ENCODE measurements at regions not wholly inside any gene's neighbourhood (a gene's known extent, or its start where the extent isn't known, plus 50 kb on each side); places are given as distances from the start of the nearest gene placed in this dataset.

DNA sequence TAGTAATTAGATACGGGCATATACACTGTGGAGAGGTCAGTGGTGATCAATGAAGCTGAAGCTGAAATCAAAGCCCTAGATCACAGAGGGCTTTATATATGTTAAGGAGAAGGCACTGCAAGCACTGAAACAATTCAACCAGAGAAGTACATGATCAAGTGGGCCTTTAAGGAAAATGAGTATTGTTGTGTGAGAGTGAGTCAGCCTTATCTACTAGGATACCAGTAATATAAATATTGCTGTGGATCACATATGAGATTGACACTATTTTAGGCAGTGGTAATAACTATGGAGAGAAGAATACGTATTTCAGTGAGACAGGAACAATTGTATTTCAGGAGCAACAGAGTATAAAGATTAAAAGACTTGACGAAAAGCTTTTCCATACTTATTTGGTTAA, 1172.2 kb upstream of the GJE1 start:
- TF ChIP-seq FOXA3 (CRISPR knock-in tag; conservative IDR thresholded peaks at IDR 0.05 in 1 of 2, IDR thresholded peaks at IDR 0.05 in 1 of 2) (no peak), EZH2 (IDR thresholded peaks at IDR 0.05; ENCODE audit: borderline replicate concordance, low read depth, low read length) (no peak), ZFP30 (CRISPR knock-in tag; IDR thresholded peaks at IDR 0.05; ENCODE audit: borderline replicate concordance) (no peak), RBBP5 (IDR thresholded peaks at IDR 0.05; ENCODE audit: borderline replicate concordance, insufficient read depth, low read length, poor library complexity, severe bottlenecking) (no peak), MYBL2 (IDR thresholded peaks at IDR 0.05; ENCODE audit: low read depth) (no peak), MYBL2 (CRISPR knock-in tag; IDR thresholded peaks at IDR 0.05; ENCODE audit: borderline replicate concordance) (no peak), POLR2A (conservative IDR thresholded peaks at IDR 0.05) (no peak), RAD21 (CRISPR knock-in tag; conservative IDR thresholded peaks at IDR 0.05 in 1 of 2, IDR thresholded peaks at IDR 0.05 in 1 of 2) (no peak)
- TF ChIP-seq, protein P1, sequence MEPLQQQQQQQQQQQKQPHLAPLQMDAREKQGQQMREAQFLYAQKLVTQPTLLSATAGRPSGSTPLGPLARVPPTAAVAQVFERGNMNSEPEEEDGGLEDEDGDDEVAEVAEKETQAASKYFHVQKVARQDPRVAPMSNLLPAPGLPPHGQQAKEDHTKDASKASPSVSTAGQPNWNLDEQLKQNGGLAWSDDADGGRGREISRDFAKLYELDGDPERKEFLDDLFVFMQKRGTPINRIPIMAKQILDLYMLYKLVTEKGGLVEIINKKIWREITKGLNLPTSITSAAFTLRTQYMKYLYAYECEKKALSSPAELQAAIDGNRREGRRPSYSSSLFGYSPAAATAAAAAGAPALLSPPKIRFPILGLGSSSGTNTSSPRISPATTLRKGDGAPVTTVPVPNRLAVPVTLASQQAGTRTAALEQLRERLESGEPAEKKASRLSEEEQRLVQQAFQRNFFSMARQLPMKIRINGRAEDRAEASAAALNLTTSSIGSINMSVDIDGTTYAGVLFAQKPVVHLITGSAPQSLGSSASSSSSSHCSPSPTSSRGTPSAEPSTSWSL (CRISPR knock-in tag; IDR thresholded peaks at IDR 0.05; ENCODE audit: borderline replicate concordance): no peak
- TF ChIP-seq, protein P2, sequence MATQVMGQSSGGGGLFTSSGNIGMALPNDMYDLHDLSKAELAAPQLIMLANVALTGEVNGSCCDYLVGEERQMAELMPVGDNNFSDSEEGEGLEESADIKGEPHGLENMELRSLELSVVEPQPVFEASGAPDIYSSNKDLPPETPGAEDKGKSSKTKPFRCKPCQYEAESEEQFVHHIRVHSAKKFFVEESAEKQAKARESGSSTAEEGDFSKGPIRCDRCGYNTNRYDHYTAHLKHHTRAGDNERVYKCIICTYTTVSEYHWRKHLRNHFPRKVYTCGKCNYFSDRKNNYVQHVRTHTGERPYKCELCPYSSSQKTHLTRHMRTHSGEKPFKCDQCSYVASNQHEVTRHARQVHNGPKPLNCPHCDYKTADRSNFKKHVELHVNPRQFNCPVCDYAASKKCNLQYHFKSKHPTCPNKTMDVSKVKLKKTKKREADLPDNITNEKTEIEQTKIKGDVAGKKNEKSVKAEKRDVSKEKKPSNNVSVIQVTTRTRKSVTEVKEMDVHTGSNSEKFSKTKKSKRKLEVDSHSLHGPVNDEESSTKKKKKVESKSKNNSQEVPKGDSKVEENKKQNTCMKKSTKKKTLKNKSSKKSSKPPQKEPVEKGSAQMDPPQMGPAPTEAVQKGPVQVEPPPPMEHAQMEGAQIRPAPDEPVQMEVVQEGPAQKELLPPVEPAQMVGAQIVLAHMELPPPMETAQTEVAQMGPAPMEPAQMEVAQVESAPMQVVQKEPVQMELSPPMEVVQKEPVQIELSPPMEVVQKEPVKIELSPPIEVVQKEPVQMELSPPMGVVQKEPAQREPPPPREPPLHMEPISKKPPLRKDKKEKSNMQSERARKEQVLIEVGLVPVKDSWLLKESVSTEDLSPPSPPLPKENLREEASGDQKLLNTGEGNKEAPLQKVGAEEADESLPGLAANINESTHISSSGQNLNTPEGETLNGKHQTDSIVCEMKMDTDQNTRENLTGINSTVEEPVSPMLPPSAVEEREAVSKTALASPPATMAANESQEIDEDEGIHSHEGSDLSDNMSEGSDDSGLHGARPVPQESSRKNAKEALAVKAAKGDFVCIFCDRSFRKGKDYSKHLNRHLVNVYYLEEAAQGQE (IDR thresholded peaks at IDR 0.05; ENCODE audit: borderline replicate concordance): no peak
- TF ChIP-seq, protein P2 (CRISPR knock-in tag; IDR thresholded peaks at IDR 0.05; ENCODE audit: low read depth): no peak
- TF ChIP-seq, protein P3, sequence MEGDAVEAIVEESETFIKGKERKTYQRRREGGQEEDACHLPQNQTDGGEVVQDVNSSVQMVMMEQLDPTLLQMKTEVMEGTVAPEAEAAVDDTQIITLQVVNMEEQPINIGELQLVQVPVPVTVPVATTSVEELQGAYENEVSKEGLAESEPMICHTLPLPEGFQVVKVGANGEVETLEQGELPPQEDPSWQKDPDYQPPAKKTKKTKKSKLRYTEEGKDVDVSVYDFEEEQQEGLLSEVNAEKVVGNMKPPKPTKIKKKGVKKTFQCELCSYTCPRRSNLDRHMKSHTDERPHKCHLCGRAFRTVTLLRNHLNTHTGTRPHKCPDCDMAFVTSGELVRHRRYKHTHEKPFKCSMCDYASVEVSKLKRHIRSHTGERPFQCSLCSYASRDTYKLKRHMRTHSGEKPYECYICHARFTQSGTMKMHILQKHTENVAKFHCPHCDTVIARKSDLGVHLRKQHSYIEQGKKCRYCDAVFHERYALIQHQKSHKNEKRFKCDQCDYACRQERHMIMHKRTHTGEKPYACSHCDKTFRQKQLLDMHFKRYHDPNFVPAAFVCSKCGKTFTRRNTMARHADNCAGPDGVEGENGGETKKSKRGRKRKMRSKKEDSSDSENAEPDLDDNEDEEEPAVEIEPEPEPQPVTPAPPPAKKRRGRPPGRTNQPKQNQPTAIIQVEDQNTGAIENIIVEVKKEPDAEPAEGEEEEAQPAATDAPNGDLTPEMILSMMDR (IDR thresholded peaks at IDR 0.05 in 2 of 3, conservative IDR thresholded peaks at IDR 0.05 in 1 of 3; ENCODE audit: insufficient read depth in 2 of 3, low read depth in 1 of 3, low read length in 3 of 3): no peak

Data from K562 (cell line).